T-helper 2 cell treated with Interferon-gamma antibody and Interleukin-4, amounts not matched to agents 5 μg/mL and 100 μg/mL, for 36 hours (primary cell): ENCODE measurements at regions not wholly inside any gene's neighbourhood (a gene's known extent, or its start where the extent isn't known, plus 50 kb on each side); places are given as distances from the start of the nearest gene placed in this dataset.
"Not testable (repeated sequence)": the region's sequence is repeated elsewhere in the genome, so short reads cannot be mapped to it uniquely, and the experiment has no call there.

Source experiments
- DNase-seq: peaks from one replicate; pipeline ENCODE4 v3.0.0; 2021; ENCODE audit warnings: low spot score
- H3K27ac Mint-ChIP-seq: one replicate; pipeline ENCODE4 v1.8.0; 2021; ENCODE audit warnings: mild to moderate bottlenecking, mixed read lengths
- H3K27me3 Mint-ChIP-seq: one replicate; pipeline ENCODE4 v1.8.0; 2021; ENCODE audit warnings: low read depth, mixed read lengths
- H3K36me3 Mint-ChIP-seq: one replicate; pipeline ENCODE4 v1.8.0; 2021; ENCODE audit warnings: low read depth, mixed read lengths
- H3K4me1 Mint-ChIP-seq: one replicate; pipeline ENCODE4 v1.8.0; 2021; ENCODE audit warnings: low read depth, mixed read lengths
- H3K4me3 Mint-ChIP-seq: one replicate; pipeline ENCODE4 v1.8.0; 2022; ENCODE audit warnings: mild to moderate bottlenecking, moderate library complexity, mixed read lengths
- H3K9me3 Mint-ChIP-seq: one replicate; pipeline ENCODE4 v1.8.0; 2021; ENCODE audit warnings: mixed read lengths

- Mint-ChIP-seq H3K4me3 (no peak overlapping the region), H3K4me1 (no peaks in the 10 kb centered on the region), H3K36me3 (no peaks in the 10 kb centered on the region), H3K27ac (no peak overlapping the region), H3K9me3 (peaks cover 14% of the 10 kb centered on the region), H3K27me3 (no peaks in the 10 kb centered on the region)
- no peak for DNase-seq
These were observed 302.1 kb upstream of the SPAG17 start for GRCh38 chr1:118487091-118487490.

GRCh38 chr1:118486199-118486598 is 301.2 kb upstream of the SPAG17 start:
- no peak overlapping the region for H3K4me3 Mint-ChIP-seq
- H3K27me3 Mint-ChIP-seq = no peaks in the 10 kb centered on the region
- DNase-seq = no peak
- peaks cover 14% of the 10 kb centered on the region for H3K9me3 Mint-ChIP-seq
- H3K27ac Mint-ChIP-seq = no peak overlapping the region
- H3K36me3 Mint-ChIP-seq = no peaks in the 10 kb centered on the region
- no peaks in the 10 kb centered on the region for H3K4me1 Mint-ChIP-seq

DNA sequence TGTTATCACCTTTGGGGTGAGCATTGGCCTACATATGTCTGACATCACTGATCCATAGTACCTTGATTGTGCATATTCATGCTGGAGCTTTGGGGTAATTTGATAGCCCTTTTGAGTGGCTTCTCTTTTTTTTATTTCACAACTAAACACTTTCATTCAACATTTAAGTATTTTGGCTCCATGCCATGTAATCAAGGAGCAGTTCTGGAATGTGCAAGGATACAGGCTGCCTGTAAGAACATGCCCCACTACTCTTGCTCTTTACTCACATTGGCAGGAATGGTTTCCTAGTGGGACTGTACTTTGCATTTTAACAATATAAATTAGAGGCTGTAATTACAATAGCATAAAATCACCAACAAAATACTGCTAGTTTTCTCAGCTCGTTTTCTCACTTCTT is 300.7 kb upstream of the SPAG17 start:
- Mint-ChIP-seq H3K27ac (no peak overlapping the region), H3K4me1 (no peaks in the 10 kb centered on the region), H3K4me3 (no peak overlapping the region), H3K36me3 (no peaks in the 10 kb centered on the region), H3K9me3 (peaks cover 14% of the 10 kb centered on the region), H3K27me3 (no peaks in the 10 kb centered on the region)
- no peak for DNase-seq

DNA sequence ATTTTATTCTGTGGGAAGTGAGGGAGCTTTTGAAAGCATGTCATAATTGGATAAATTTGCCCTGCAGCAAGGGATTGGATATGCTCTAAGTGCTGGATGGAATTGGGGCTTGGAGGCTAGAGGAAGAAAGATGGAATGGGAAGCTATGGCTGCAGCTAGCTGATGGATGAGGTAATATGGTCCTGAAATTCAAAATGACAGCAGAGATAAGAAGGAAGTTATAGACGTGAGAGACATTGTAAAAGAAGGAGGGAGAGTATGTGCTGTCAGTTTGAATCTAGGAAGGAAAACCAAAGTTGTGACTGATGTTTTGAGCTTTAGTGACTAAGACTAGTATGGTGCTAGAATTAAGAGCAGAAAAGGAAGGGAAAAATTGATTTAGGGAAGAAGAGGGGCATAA is 299.9 kb upstream of the SPAG17 start:
- H3K4me3 Mint-ChIP-seq = no peak overlapping the region
- H3K9me3 Mint-ChIP-seq = peaks cover 14% of the 10 kb centered on the region
- H3K27me3 Mint-ChIP-seq = no peaks in the 10 kb centered on the region
- no peaks in the 10 kb centered on the region for H3K36me3 Mint-ChIP-seq
- H3K4me1 Mint-ChIP-seq = no peaks in the 10 kb centered on the region
- DNase-seq = no peak
- no peak overlapping the region for H3K27ac Mint-ChIP-seq

GRCh38 chr1:118483245-118484006 is 298.4 kb upstream of the SPAG17 start:
- no peak overlapping the region for H3K4me3 Mint-ChIP-seq
- no peaks in the 10 kb centered on the region for H3K27me3 Mint-ChIP-seq
- no peak overlapping the region for H3K27ac Mint-ChIP-seq
- H3K9me3 Mint-ChIP-seq = peaks cover 20% of the 10 kb centered on the region
- H3K36me3 Mint-ChIP-seq = no peaks in the 10 kb centered on the region
- DNase-seq = no peak
- H3K4me1 Mint-ChIP-seq = no peaks in the 10 kb centered on the region

GRCh38 chr1:118481126-118481525 is 296.1 kb upstream of the SPAG17 start:
- no peak overlapping the region for H3K4me3 Mint-ChIP-seq
- no peak for DNase-seq
- H3K27me3 Mint-ChIP-seq = no peaks in the 10 kb centered on the region
- H3K4me1 Mint-ChIP-seq = no peaks in the 10 kb centered on the region
- H3K36me3 Mint-ChIP-seq = no peaks in the 10 kb centered on the region
- no peak overlapping the region for H3K27ac Mint-ChIP-seq
- peaks cover 20% of the 10 kb centered on the region for H3K9me3 Mint-ChIP-seq

GRCh38 chr1:118479351-118479750 is 294.3 kb upstream of the SPAG17 start:
- H3K4me1 Mint-ChIP-seq = no peaks in the 10 kb centered on the region
- H3K9me3 Mint-ChIP-seq = peaks cover 24% of the 10 kb centered on the region
- no peaks in the 10 kb centered on the region for H3K27me3 Mint-ChIP-seq
- no peak overlapping the region for H3K27ac Mint-ChIP-seq
- no peak for DNase-seq
- H3K36me3 Mint-ChIP-seq = no peaks in the 10 kb centered on the region
- no peak overlapping the region for H3K4me3 Mint-ChIP-seq

GRCh38 chr1:118473825-118474224 is 288.8 kb upstream of the SPAG17 start:
- no peaks in the 10 kb centered on the region for H3K36me3 Mint-ChIP-seq
- no peaks in the 10 kb centered on the region for H3K4me1 Mint-ChIP-seq
- H3K27me3 Mint-ChIP-seq = no peaks in the 10 kb centered on the region
- peaks cover 17% of the 10 kb centered on the region for H3K9me3 Mint-ChIP-seq
- no peak for DNase-seq
- no peak overlapping the region for H3K27ac Mint-ChIP-seq
- no peak overlapping the region for H3K4me3 Mint-ChIP-seq

DNA sequence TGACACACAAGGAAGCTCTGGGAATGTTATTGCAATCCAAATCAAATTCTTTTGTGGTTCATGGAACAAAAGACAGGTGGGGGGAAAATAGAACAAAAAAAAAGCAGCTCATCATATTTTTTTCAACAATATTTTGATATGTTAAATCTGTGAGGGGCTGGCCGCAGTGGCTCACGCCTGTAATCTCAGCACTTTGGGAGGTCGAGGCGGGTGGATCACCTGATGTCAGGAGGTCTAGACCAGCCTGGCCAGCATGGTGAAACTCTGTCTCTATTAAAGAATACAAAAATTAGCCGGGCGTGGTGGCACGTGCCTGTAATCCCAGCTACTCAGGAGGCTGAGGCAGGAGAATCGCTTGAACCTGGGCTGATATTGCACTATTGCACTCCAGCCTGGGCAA is 279.4 kb upstream of the SPAG17 start:
- H3K36me3 Mint-ChIP-seq, H3K27ac Mint-ChIP-seq, DNase-seq, H3K4me1 Mint-ChIP-seq, H3K27me3 Mint-ChIP-seq, H3K4me3 Mint-ChIP-seq: not testable (repeated sequence)
- peaks cover 40% of the 10 kb centered on the region for H3K9me3 Mint-ChIP-seq

DNA sequence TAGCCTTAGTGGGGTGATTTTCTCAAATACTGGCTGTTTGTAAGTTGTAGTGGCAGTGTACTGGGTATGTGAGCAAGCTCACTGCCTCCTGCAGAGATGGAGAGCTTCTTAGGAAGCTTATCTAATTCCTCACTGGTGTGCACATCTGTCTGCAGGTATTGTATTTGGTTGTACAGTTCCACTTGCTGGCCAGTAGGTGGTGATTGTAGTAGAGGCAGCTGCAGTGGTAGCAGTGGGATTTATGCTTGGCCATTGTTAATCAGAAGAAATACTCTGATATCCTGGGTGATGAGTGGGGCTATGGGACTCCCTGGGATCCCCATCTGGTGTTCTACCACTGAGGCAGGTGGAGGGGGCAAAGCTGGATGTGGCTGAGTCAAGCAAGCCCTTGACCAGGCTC is 276.1 kb upstream of the SPAG17 start:
- Mint-ChIP-seq H3K9me3 (peaks cover 37% of the 10 kb centered on the region), H3K27ac (no peak overlapping the region), H3K27me3 (no peaks in the 10 kb centered on the region), H3K4me3 (no peak overlapping the region), H3K36me3 (no peaks in the 10 kb centered on the region), H3K4me1 (no peaks in the 10 kb centered on the region)
- DNase-seq = no peak

GRCh38 chr1:118459871-118460270 is 274.8 kb upstream of the SPAG17 start:
- H3K36me3 Mint-ChIP-seq = no peaks in the 10 kb centered on the region
- H3K9me3 Mint-ChIP-seq = peaks cover 46% of the 10 kb centered on the region
- no peaks in the 10 kb centered on the region for H3K27me3 Mint-ChIP-seq
- H3K4me3 Mint-ChIP-seq = no peak overlapping the region
- no peaks in the 10 kb centered on the region for H3K4me1 Mint-ChIP-seq
- H3K27ac Mint-ChIP-seq = no peak overlapping the region
- DNase-seq = no peak

GRCh38 chr1:118453856-118454255 is 268.8 kb upstream of the SPAG17 start:
- H3K27me3 Mint-ChIP-seq, DNase-seq, H3K4me1 Mint-ChIP-seq, H3K27ac Mint-ChIP-seq, H3K4me3 Mint-ChIP-seq, H3K36me3 Mint-ChIP-seq: not testable (repeated sequence)
- peaks cover 46% of the 10 kb centered on the region for H3K9me3 Mint-ChIP-seq

- Mint-ChIP-seq H3K4me1 (no peaks in the 10 kb centered on the region), H3K9me3 (peaks cover 20% of the 10 kb centered on the region), H3K4me3 (no peak overlapping the region), H3K27me3 (no peaks in the 10 kb centered on the region), H3K36me3 (no peaks in the 10 kb centered on the region), H3K27ac (no peak overlapping the region)
- DNase-seq = no peak
These were observed 260.1 kb upstream of the SPAG17 start for GRCh38 chr1:118445156-118445555.

- peaks cover 11% of the 10 kb centered on the region for H3K9me3 Mint-ChIP-seq
- no peaks in the 10 kb centered on the region for H3K36me3 Mint-ChIP-seq
- no peak overlapping the region for H3K27ac Mint-ChIP-seq
- DNase-seq = no peak
- H3K4me3 Mint-ChIP-seq = no peak overlapping the region
- H3K27me3 Mint-ChIP-seq = no peaks in the 10 kb centered on the region
- H3K4me1 Mint-ChIP-seq = no peaks in the 10 kb centered on the region
These were observed 257.2 kb upstream of the SPAG17 start for GRCh38 chr1:118442214-118442613.

DNA sequence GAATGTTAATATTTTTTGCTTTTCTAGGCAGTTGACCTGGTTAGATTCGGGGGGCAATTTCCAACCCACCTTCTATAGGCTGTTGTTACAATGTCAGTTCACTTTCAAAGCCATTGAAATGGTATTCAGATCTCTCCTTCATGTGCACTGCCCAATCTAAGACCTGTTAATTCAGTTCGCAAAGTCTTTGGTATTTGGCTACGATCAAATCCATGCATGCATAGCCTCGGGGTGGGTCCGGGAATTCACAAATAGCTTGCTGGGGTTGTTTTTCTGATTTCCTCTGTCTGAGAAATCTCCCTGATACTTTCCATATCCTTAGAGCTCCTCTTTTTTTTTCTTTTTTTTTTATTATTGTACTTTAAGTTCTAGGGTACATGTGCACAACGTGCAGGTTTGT is 252.6 kb upstream of the SPAG17 start:
- H3K4me1 Mint-ChIP-seq = no peaks in the 10 kb centered on the region
- H3K4me3 Mint-ChIP-seq = no peak overlapping the region
- H3K9me3 Mint-ChIP-seq = peaks cover 14% of the 10 kb centered on the region
- DNase-seq = no peak
- no peaks in the 10 kb centered on the region for H3K36me3 Mint-ChIP-seq
- H3K27me3 Mint-ChIP-seq = no peaks in the 10 kb centered on the region
- H3K27ac Mint-ChIP-seq = no peak overlapping the region
